ENCODE measurements at regions not wholly inside any gene's neighbourhood (a gene's known extent, or its start where the extent isn't known, plus 50 kb on each side); places are given as distances from the start of the nearest gene placed in this dataset.
"Not testable (repeated sequence)": the region's sequence is repeated elsewhere in the genome, so short reads cannot be mapped to it uniquely, and the experiment has no call there.

- no peak for DNase-seq (ENCODE audit: low read depth in 2 of 2)
Measured at GRCh38 chr7:68813551-68814080, 784.7 kb upstream of the AUTS2 start.

- no peak for DNase-seq (ENCODE audit: low read depth in 2 of 2)
Measured at GRCh38 chr7:68816491-68816890, 781.8 kb upstream of the AUTS2 start.

- DNase-seq (ENCODE audit: low read depth in 2 of 2), result no peak
Measured at GRCh38 chr7:68820321-68820720, 778.0 kb upstream of the AUTS2 start.

GRCh38 chr7:68821846-68822245, 776.4 kb upstream of the AUTS2 start:
- DNase-seq (ENCODE audit: low read depth in 2 of 2), result no peak

GRCh38 chr7:68823996-68824780, 774.1 kb upstream of the AUTS2 start:
- DNase-seq (ENCODE audit: low read depth in 2 of 2), result no peak

- no peak for DNase-seq (ENCODE audit: low read depth in 2 of 2)
Measured at GRCh38 chr7:68828575-68828974, 769.7 kb upstream of the AUTS2 start.

- no peak for DNase-seq (ENCODE audit: low read depth in 2 of 2)
Measured at GRCh38 chr7:68833422-68833821, 764.9 kb upstream of the AUTS2 start.

- DNase-seq (ENCODE audit: low read depth in 2 of 2), result no peak
Measured at GRCh38 chr7:68839014-68839413, 759.3 kb upstream of the AUTS2 start.

- DNase-seq (ENCODE audit: low read depth in 2 of 2), result no peak
Measured at GRCh38 chr7:68840991-68841390, 757.3 kb upstream of the AUTS2 start.

- DNase-seq (ENCODE audit: low read depth in 2 of 2), result not testable (repeated sequence)
Measured at GRCh38 chr7:68843985-68844384, 754.3 kb upstream of the AUTS2 start.

GRCh38 chr7:68846811-68847325, 751.4 kb upstream of the AUTS2 start:
- DNase-seq (ENCODE audit: low read depth in 2 of 2), result no peak

GRCh38 chr7:68853254-68853653, 745.0 kb upstream of the AUTS2 start:
- DNase-seq (ENCODE audit: low read depth in 2 of 2), result no peak

GRCh38 chr7:68857571-68857970, 740.7 kb upstream of the AUTS2 start:
- DNase-seq (ENCODE audit: low read depth in 2 of 2), result no peak

- no peak for DNase-seq (ENCODE audit: low read depth in 2 of 2)
Measured at GRCh38 chr7:68858497-68858896, 739.8 kb upstream of the AUTS2 start.

- no peak for DNase-seq (ENCODE audit: low read depth in 2 of 2)
Measured at GRCh38 chr7:68861171-68861570, 737.1 kb upstream of the AUTS2 start.

- DNase-seq (ENCODE audit: low read depth in 2 of 2), result no peak
Measured at GRCh38 chr7:68862261-68862660, 736.0 kb upstream of the AUTS2 start.

- no peak for DNase-seq (ENCODE audit: low read depth in 2 of 2)
Measured at GRCh38 chr7:68862736-68863135, 735.5 kb upstream of the AUTS2 start.

- no peak for DNase-seq (ENCODE audit: low read depth in 2 of 2)
Measured at GRCh38 chr7:68865351-68866199, 732.7 kb upstream of the AUTS2 start.

- DNase-seq (ENCODE audit: low read depth in 2 of 2), result no peak
Measured at GRCh38 chr7:68866200-68866570, 732.1 kb upstream of the AUTS2 start.

- not testable (repeated sequence) for DNase-seq (ENCODE audit: low read depth in 2 of 2)
Measured at GRCh38 chr7:68866721-68867120, 731.6 kb upstream of the AUTS2 start.

GRCh38 chr7:68868978-68869377, 729.3 kb upstream of the AUTS2 start:
- no peak for DNase-seq (ENCODE audit: low read depth in 2 of 2)

GRCh38 chr7:68873616-68874015, 724.7 kb upstream of the AUTS2 start:
- DNase-seq (ENCODE audit: low read depth in 2 of 2), result no peak

GRCh38 chr7:68875857-68876256, 722.4 kb upstream of the AUTS2 start:
- no peak for DNase-seq (ENCODE audit: low read depth in 2 of 2)
